Effector memory CD4-positive, alpha-beta T cell (primary cell): ENCODE measurements at regions not wholly inside any gene's neighbourhood (a gene's known extent, or its start where the extent isn't known, plus 50 kb on each side); places are given as distances from the start of the nearest gene placed in this dataset.

Experiments used
- DNase-seq, 3 donors: peaks; one replicate each; pipeline ENCODE4 v3.0.0-alpha.2; 2020
- H3K27ac ChIP-seq: 2 replicates; pipeline ENCODE4 v1.7.0; 2013; ENCODE audit warnings: mild to moderate bottlenecking, low read length, moderate library complexity; ENCODE audit not compliant: insufficient read depth, poor library complexity, severe bottlenecking
- H3K27me3 ChIP-seq: replicated peaks from 2 replicates; pipeline ENCODE4 v1.7.0; 2013; ENCODE audit warnings: mild to moderate bottlenecking, low read length; ENCODE audit not compliant: insufficient read depth, control insufficient read depth, poor library complexity, severe bottlenecking
- H3K36me3 ChIP-seq: 2 replicates; pipeline ENCODE4 v1.7.0; 2013; ENCODE audit warnings: mild to moderate bottlenecking, low read length, moderate library complexity; ENCODE audit not compliant: control insufficient read depth, insufficient read depth
- H3K4me1 ChIP-seq: 2 replicates; pipeline ENCODE4 v1.7.0; 2013; ENCODE audit warnings: low read length, mild to moderate bottlenecking; ENCODE audit not compliant: control insufficient read depth, insufficient read depth, poor library complexity, severe bottlenecking
- H3K4me3 ChIP-seq: 2 replicates; pipeline ENCODE4 v1.7.0; 2013; ENCODE audit warnings: low read length, low read depth, mild to moderate bottlenecking; ENCODE audit not compliant: insufficient read depth, poor library complexity, severe bottlenecking
- H3K9me3 ChIP-seq: 2 replicates; pipeline ENCODE4 v1.7.0; 2013; ENCODE audit warnings: mild to moderate bottlenecking, low read length, moderate library complexity; ENCODE audit not compliant: control insufficient read depth

GRCh38 chr4:81852031-81852715 lies 380.5 kb upstream of the RASGEF1B start:
- Histone ChIP-seq H3K27me3 (no peaks in the 10 kb centered on the region), H3K4me3 (no peak overlapping the region), H3K9me3 (no peaks in the 10 kb centered on the region), H3K27ac (no peak overlapping the region), H3K4me1 (no peaks in the 10 kb centered on the region), H3K36me3 (no peaks in the 10 kb centered on the region)
- DNase-seq = no peak

GRCh38 chr4:81850701-81851100 lies 379.0 kb upstream of the RASGEF1B start:
- Histone ChIP-seq H3K4me1 (no peaks in the 10 kb centered on the region), H3K27ac (no peak overlapping the region), H3K4me3 (no peak overlapping the region), H3K9me3 (no peaks in the 10 kb centered on the region), H3K36me3 (no peaks in the 10 kb centered on the region), H3K27me3 (no peaks in the 10 kb centered on the region)
- DNase-seq = no peak

- no peaks in the 10 kb centered on the region for H3K36me3 ChIP-seq
- H3K27me3 ChIP-seq = no peaks in the 10 kb centered on the region
- H3K4me1 ChIP-seq = no peaks in the 10 kb centered on the region
- no peak for DNase-seq
- H3K9me3 ChIP-seq = no peaks in the 10 kb centered on the region
- no peak overlapping the region for H3K4me3 ChIP-seq
- H3K27ac ChIP-seq = no peak overlapping the region
Measured at GRCh38 chr4:81845761-81846160, 374.1 kb upstream of the RASGEF1B start.

- H3K36me3 ChIP-seq = no peaks in the 10 kb centered on the region
- H3K27ac ChIP-seq = no peak overlapping the region
- no peaks in the 10 kb centered on the region for H3K4me1 ChIP-seq
- no peaks in the 10 kb centered on the region for H3K27me3 ChIP-seq
- no peaks in the 10 kb centered on the region for H3K9me3 ChIP-seq
- no peak overlapping the region for H3K4me3 ChIP-seq
- DNase-seq = no peak
Measured at GRCh38 chr4:81845273-81845672, 373.6 kb upstream of the RASGEF1B start.

GRCh38 chr4:81844717-81845116 lies 373.0 kb upstream of the RASGEF1B start:
- no peaks in the 10 kb centered on the region for H3K27me3 ChIP-seq

GRCh38 chr4:81839347-81840042 lies 367.8 kb upstream of the RASGEF1B start:
- DNase-seq = no peak
- Histone ChIP-seq H3K4me3 (no peak overlapping the region), H3K9me3 (no peaks in the 10 kb centered on the region)

More at GRCh38 chr4:81844717-81845116, 373.0 kb upstream of the RASGEF1B start:
- Histone ChIP-seq H3K4me3 (no peak overlapping the region), H3K27ac (no peak overlapping the region), H3K9me3 (no peaks in the 10 kb centered on the region), H3K4me1 (no peaks in the 10 kb centered on the region), H3K36me3 (no peaks in the 10 kb centered on the region)
- DNase-seq = peak; percentile 24 to 41 (median 35)

GRCh38 chr4:81838586-81838985 lies 366.9 kb upstream of the RASGEF1B start:
- Histone ChIP-seq H3K9me3 (no peaks in the 10 kb centered on the region), H3K4me3 (no peak overlapping the region), H3K27me3 (no peaks in the 10 kb centered on the region), H3K4me1 (no peaks in the 10 kb centered on the region), H3K27ac (no peak overlapping the region), H3K36me3 (no peaks in the 10 kb centered on the region)
- no peak for DNase-seq

More at GRCh38 chr4:81839347-81840042, 367.8 kb upstream of the RASGEF1B start:
- H3K36me3 ChIP-seq = no peaks in the 10 kb centered on the region
- no peaks in the 10 kb centered on the region for H3K27me3 ChIP-seq
- no peaks in the 10 kb centered on the region for H3K4me1 ChIP-seq
- H3K27ac ChIP-seq = no peak overlapping the region

- H3K4me1 ChIP-seq = no peaks in the 10 kb centered on the region
- no peak overlapping the region for H3K27ac ChIP-seq
- no peaks in the 10 kb centered on the region for H3K9me3 ChIP-seq
- H3K27me3 ChIP-seq = no peaks in the 10 kb centered on the region
- no peaks in the 10 kb centered on the region for H3K36me3 ChIP-seq
- no peak for DNase-seq
- no peak overlapping the region for H3K4me3 ChIP-seq
Measured at GRCh38 chr4:81836716-81837115, 365.0 kb upstream of the RASGEF1B start.

GRCh38 chr4:81833576-81833975 lies 361.9 kb upstream of the RASGEF1B start:
- DNase-seq = no peak
- H3K36me3 ChIP-seq = no peaks in the 10 kb centered on the region
- H3K27ac ChIP-seq = no peak overlapping the region
- no peaks in the 10 kb centered on the region for H3K27me3 ChIP-seq
- no peaks in the 10 kb centered on the region for H3K9me3 ChIP-seq
- no peak overlapping the region for H3K4me3 ChIP-seq
- H3K4me1 ChIP-seq = no peaks in the 10 kb centered on the region

- H3K27me3 ChIP-seq = no peaks in the 10 kb centered on the region
- no peaks in the 10 kb centered on the region for H3K4me1 ChIP-seq
- H3K9me3 ChIP-seq = no peaks in the 10 kb centered on the region
- no peak overlapping the region for H3K27ac ChIP-seq
- no peaks in the 10 kb centered on the region for H3K36me3 ChIP-seq
- H3K4me3 ChIP-seq = no peak overlapping the region
- no peak for DNase-seq
Measured at GRCh38 chr4:81828991-81829390, 357.3 kb upstream of the RASGEF1B start.
